ENCODE measurements at regions not wholly inside any gene's neighbourhood (a gene's known extent, or its start where the extent isn't known, plus 50 kb on each side); places are given as distances from the start of the nearest gene placed in this dataset.

DNA sequence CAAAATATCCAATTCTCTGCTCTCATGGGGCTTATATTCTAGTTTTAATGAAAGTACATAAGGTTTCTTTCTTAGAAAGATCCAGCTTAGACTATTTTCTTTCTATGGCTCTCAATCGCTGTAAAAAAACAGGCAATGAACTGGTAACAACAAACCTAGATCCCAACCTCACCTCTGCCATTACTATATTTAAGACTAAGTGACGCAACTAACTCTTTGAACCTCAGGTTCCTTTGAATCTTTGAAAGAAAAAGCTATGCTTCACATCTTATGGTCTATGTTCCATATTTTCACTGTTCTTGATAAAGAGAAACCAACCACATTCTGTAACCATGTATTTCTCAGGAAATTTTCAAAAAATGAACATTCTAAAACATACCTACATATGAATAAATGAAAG lies 88.5 kb downstream of the ELAPOR2 start:
- DNase-seq: no peak

DNA sequence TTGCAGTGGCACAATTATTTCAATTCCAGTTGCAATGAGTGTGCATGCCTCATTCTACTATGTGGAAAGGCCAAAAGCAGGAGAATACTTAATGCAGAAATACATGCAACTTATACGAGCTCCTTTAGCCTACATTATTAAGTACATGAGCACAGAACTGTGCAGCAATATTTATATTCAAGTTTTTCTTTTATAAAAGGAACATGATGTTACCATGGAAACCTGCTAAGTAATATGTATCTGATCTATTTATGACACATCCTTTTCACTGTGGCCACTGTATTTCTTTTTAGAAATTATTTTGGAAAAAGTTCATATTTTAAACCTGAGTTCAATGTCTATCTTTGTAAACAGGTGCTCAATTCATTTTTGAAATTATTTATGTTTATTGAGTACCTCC lies 88.9 kb downstream of the ELAPOR2 start:
- DNase-seq: no peak

DNA sequence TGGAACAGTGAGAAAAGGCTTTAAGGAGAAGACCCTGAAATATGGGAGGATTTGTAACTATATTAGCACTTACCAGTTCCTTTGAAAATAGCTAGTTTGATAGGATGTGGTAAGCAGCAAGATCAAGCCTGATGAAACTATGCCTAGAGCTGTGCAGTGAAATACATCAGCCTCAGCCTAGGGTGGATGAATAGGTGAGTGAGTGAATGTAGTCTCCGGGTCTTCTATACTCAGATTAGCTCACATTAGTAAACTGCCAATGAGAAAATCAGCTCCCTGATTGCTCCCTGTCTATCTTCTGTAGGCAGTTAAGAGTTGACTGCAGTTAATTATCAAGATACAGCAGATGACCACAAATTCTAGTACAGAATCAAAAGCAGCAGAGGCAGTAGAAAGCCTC lies 89.6 kb downstream of the ELAPOR2 start:
- no peak for DNase-seq

DNA sequence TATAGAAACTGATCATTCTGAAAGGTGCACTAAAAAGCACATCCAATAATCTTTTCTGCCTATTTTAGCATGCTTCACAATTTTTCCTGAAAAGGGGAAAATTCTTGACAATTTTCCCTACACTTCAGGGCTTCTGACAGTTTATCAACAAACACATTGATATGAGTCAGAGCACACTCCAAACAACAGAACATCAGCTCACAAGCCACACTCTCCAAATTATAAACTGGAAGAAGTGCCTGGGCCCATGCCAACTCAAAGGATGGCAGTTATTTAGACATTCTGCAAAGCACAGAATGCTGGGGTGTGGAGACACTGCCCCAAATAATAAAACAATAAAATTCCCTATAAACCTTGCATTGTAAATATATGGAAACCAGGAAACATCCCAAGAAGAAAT lies 90.8 kb downstream of the ELAPOR2 start:
- DNase-seq: no peak

DNA sequence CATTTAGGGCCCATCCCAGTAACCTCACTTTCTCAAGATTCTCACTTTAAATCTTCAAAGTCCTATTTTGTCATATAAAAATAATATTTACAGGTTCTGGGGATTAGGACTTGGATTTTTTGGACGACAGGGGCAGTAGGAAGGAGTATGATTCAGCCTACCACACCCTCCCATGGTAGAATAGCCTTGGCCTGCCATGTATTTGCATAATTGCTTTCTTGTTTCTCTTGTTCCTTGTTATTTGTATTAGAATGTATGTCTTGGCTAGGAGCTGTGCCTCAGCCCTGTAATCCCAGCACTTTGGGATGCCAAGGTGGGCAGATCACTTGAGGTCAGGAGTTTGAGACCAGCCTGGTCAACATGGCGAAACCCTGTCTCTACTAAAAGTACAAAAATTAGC lies 92.5 kb downstream of the ELAPOR2 start:
- DNase-seq: no peak

DNA sequence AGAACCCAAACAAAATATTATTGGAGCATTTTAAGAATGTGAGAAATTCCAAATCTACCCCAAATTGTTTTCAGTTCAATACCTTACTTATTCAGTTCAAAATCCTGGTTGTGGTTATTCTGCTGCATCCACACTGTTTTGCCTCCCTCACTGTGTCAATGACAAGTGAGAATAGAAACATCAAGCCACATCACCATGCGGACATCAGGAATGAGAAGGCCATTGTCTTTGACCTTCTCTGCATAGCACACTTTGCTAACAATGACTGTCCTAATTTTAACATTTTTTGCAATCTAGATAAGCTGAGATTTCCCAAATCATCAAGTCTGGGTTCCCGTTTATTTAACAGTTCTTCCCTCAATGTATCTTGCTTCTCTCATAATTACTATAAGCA lies 93.7 kb downstream of the ELAPOR2 start:
- no peak for DNase-seq

DNA sequence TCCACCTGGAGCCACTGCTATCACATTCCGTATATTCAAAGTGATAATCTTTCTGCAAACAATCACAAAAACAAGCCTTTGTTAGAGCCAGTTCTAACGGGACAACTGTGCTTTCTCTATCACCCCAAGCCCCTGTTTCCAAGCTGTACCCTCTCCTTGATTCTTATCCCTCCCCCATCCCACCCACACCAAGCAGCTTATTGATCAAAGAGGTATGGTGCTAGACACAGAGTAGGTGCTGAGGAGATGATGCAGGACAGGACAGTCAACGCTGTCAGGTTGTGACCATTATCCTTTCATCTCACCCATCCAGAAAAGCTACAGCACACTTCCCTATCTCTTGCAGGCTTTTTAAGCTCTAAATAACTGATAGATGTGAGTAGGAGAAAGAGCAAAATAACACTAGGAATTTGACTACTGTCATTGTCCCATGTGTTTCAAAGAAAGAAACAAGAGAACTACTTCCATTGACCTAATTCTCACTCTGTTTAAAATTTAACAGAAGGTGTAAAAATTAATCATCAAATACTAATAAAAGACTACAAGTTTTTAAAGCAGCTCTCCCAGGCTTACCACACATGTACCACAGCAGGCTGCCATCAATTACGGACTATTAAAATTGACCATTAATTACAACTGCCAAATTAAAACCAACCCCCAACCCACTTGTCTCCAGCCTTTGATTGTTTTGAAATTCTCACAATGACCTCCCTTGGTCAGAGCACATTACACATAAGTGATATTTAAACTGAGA lies 94.3 kb downstream of the ELAPOR2 start:
- DNase-seq: no peak

DNA sequence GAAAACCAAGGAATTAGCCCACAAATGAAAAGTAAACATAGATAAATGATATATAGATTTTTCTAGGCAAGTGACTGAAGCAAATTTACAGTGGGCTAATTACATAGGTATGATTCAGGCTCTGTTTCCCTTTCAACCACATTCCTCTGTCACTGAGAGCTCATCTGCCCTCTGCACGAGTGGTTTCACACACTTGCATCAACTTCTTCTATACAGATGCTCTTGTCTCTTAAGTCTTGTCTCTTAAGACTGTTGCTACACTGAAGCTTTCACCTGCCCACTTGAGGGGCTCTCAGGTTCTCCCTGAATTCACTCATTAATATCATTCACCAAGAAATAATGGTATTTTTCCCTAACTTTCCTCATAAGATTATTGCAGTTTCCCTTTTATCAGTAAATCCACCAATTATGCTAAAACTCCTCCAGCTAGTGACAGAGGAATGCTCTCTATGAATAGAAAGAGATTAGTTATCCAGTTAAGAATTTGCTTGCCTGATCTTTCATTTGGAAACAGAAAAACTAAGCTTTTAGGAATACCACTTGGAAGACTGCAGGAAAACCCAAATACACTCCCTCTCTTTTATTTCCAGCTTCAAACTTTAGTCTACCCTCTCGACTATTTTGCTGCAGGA lies 95.7 kb downstream of the ELAPOR2 start:
- no peak for DNase-seq

DNA sequence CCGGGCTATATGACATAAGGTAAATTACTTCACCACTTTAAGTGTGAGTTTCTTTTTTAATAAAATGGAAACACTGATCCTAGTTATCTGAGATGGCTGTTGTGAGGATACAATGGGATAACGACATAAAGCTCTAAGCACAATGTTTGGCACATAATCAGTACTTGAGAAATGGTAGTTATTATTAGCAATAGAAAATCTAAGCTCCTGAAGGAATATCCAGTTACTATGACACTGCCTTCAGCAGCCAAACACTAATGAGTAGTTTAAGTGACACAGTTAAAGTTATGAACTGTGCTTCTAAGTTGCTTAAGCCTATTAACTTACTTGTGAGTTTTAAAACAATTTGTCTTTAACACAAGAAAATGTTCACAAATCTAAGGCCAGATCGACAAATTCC lies 96.8 kb downstream of the ELAPOR2 start:
- DNase-seq: no peak

DNA sequence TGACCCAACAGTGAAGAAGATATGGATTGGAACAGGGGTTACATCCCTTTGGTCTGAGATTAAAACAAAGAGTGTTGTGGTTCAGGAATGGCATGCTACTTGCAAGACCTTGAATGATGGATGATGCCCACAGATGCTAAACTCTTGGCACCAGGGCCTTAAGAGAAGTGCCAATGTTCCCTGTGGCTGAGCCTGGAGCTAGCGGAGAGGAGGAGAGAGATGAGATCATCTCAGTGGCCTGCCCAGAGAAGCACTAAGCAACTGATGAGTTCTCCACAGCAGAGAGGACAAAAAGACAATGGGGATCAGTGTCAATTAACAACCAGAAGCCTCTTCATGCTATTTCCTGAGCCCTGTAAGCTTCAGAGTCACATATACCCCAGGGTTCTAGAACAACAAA lies 97.8 kb downstream of the ELAPOR2 start:
- DNase-seq: no peak

DNA sequence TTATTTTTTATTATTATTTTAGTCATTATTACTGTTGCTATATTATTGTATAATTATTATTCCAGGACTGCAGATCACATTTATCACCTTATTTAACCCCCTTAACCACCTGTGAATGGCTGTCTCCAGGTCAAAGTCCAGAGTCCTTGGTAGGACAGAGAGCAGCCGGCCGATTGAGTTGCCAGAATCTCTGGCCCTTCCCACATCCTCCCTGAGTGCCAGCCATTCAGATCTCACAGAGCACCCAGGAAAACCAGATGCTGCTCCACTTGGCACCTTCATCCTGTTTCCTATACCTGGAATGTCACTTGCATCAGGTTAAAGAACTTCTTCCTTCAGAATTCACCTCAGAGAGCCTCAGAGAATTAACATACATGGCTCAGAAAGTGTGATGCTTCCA lies 101.1 kb downstream of the ELAPOR2 start:
- no peak for DNase-seq

DNA sequence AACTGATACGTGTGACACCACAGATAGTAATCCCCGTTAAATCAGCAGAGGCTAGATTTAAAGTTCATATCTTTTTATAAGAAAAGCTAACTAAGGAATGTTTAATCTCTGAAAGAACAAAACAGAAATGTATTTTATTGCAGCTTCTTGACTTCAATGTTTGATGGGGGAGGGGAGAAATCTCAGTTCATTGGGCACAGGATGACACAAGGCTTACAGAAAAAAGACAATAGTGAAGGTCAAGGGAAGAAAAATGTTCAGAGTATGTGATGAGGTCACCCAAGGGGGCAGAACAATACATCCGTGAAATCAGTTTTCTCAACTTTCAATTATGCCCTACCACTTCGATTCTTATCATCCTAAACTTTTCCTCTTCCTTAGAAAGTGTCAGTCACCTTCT lies 102.9 kb downstream of the ELAPOR2 start:
- no peak for DNase-seq

DNA sequence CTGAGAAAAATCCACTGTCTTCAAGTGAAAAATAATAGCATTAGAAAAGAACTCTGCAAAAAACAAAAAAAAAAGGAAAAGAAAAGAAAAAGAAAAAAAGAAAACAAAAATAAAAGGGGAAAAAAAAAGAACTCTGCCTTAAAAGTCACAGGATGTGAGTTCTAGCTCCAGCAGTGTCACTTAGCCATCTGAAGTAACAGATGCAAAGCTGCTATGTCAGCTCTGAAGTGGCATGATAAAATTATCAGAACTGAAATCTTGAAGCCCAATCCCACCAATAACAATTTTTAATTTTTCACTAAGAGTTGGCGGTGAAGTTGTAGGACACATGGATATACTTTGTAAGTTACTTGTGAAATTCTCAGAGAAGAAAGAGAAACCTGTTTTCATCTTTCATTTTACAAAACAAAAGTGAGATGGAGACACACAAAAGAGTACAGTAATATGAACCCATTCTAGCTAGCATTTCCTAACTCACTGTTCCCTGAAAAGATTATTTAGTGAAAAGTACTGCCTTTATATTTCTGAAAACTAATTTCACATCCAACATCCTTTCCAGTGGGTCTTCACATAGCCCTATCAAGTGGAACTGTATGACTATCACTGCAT lies 103.5 kb downstream of the ELAPOR2 start:
- no peak for DNase-seq

DNA sequence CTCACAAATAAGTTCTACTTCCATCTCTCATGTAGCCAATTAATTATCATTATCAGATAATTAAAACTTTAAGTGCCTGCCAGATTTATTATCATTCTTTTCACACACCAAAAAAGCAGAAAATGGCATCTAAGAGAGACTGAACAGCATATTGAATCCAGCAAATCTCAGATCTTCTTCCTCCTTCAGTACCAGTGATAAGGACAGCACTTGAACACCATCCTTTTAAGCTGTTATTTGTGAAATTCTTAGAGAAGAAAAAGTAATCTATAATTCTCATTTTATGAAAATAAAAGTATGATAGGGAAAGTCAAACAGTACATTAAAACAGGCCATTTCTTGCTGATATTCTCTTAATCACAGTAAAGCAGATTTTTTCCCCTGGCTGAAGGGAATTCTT lies 104.5 kb downstream of the ELAPOR2 start:
- DNase-seq: no peak

DNA sequence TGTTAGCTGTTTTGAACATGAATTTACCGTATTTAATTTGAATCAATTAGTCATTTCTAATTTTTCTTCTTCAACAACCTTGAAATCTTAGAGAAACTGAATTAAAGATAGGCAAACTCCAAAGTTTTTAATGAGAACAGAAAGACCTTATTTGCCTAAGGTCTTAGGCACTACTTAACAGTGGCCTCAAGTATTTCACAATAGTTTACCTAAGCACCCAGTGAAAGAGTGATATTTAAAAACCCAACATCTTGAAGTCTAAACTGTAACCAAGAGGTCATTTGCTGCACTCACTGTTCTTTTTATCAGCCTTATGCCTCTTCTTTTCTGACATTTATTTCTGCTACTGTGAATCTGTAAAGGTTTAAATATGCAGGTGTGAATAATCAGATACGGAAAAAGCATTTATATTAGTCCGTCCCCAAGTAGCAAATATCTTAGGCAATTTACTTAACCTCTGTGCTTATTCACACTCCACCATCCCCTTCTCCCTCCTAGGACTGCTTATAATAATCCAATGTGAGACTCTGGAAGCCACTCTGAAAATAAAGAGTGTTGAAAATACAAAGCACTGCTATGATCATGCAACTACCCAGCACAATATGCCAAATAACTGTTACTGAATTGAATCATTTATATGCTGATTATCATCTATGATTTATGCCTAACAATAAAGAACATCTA lies 105.7 kb downstream of the ELAPOR2 start:
- DNase-seq: no peak

DNA sequence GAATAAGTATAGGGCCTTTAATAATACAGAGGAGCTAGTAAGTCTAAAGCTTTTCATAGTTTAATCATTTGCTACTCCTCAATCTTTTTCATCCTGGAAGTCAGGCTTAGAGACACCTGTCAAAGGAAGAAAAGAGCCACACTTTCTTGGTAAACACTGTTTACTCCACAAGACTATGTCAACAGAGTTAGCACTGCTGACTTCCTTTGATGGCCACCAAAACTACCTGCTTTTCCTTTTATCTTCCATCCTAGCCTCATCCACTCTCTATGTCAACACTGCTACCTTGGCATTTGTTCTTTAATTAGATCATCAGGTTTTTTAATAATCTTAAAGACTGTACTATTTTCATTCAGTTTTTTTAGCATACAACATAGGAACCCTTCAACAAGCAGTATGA lies 106.2 kb downstream of the ELAPOR2 start:
- DNase-seq: no peak

DNA sequence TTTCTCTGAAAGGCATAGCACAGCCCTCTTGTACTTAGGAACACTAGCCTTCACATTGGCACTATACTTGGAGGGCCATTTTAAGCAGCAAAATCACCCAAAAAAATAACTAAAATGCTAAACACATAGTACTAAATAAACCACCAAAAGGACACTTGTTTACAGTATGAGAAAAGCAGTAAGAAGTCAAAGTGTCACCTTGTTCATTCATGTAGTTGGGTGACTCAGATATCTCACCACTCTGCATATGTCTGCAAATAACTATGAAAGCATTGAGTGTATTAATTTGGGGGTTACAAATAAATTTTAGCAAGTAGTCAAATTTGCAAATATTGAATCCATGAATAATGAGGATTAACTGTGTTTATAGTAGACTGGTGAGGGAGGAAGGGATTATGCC lies 107.6 kb downstream of the ELAPOR2 start:
- no peak for DNase-seq

DNA sequence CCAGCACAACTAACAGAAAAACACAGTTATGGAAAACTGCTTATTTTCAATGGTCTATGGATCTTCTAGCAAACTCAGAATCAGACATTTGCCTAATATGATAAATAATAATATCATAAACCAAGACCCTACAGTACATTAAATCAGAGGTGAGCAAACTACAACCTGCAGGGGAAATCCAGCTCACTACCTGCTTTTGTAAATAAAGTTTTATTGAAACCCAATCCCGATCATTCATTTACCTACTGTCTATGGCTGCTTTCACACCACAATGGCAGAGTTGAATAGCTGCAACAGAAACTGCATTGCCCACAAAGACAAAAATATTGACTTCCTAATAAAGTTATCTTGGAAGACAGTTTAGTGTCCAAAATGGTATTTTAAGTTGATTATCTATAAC lies 108.5 kb downstream of the ELAPOR2 start:
- no peak for DNase-seq

DNA sequence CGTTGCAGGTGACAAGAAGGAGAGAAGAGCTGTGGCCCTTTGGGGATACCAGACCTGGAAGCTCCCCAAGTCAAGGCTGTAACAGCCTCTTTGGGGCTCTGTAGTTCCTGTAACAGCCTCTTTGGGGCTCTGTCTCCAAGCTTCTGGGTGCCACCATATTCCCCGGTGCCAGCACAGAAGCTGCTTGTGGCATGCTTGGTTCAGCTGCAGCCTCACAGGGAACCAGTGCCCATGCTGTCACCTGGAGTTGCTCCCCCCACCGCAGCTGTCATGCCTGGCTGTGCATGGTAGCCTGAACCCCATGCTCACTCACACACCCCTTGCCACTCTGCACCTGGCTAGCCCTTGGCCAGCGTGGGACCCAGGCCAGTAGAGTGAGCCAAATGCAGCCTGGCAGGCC lies 109.1 kb downstream of the ELAPOR2 start:
- DNase-seq: no peak

DNA sequence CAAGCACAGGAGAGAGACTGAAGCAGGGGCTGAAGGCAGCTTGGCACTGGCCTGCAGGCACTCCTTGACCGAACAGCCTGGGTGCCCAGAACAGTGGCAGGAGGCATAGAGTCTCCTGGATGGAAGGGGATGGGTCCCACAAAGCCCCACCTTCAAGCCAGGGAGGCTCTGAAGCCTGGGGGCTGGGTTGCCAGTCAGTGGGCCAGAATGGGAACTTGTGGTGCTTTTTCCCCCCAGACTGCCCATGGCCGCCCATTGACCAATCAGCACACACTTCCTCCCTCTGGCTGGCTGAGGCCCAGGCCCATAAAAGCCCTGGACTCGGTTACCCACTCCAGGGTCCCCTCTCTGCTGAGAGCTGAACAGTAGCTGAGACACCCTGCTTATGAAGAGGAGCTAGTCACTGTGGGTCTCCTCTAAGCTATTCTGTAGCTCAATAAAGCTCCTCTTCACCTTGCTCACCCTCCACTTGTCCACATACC lies 109.6 kb downstream of the ELAPOR2 start:
- no peak for DNase-seq

DNA sequence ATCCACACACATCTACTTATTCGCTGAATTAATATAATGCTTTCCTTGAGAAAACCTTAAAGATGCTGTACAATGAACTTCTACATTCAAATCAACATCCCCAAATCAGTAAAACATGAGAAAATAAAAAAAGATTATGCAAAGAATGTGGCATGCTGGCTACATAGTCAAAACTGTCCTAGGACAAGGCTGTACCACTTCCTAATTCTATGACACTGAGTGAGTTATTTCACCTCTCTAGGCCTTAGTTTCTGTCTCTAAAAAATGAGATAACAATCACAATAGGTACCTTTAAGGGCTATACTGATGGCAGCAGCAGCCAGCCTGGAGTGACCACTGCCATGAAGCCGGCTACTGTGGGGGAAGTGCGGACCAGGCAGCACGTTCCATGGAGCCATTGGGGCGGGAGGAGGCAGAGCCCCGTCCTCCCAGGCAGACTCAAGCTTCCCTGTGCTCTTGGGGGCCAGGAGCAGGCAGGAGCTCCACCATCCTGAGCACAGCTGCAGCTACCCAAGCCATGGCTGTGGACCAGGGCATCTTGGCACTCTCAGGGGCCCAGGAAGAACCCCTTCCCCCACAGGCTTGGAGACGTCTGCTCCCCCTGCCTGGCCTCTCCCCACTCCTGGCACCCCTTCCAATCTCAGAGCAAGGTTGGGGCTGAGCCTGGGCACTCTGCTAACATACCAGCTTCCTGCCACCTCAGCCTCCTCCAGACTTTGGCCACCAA lies 110.2 kb downstream of the ELAPOR2 start:
- no peak for DNase-seq

DNA sequence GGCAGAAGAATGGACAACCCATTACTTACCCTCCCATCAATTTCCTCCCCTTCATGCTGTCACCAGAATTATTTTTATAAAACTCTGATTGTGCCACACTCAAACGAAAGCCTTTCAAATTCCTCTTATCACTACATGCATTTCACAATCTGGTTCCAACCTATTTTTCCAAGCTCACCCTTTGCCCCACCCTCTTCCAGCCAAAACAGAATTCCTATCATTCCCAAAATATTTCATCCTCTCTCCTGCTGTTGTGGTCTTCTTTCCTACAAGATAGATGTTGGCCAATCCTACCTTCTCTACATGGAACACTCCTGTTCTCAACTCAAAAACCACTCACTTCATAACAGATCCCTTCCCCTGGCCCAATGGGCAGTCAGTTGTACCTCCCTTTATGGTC lies 111.5 kb downstream of the ELAPOR2 start:
- DNase-seq: no peak

DNA sequence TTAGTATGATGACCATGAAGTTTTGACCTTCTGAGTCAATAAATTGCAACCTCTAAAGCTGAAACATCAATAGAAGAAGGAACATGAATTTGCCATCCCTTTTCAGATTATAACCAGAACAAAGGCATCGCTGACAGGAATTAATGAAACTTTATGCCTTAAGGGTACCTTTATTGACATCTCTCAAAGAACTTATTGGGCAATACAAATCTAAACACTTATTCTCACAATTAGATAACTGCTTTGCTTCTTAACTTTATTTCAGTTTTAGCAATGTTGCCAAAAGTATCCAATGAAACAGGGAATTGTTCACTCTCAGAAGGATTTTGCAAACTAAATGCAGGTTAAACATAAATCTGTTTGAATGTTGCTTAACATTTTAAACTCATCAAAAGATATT lies 116.0 kb downstream of the ELAPOR2 start:
- DNase-seq: no peak
